ENCODE measurements at regions not wholly inside any gene's neighbourhood (a gene's known extent, or its start where the extent isn't known, plus 50 kb on each side); places are given as distances from the start of the nearest gene placed in this dataset.

GRCh38 chr10:44292390-44293002, 92.4 kb downstream of the CXCL12 start:
- Histone ChIP-seq H3K14ac (ENCODE audit: low read length) (no peak overlapping the region), H3K9me3 (replicated peaks in 1 of 2; ENCODE audit: control insufficient read depth in 2 of 2, insufficient read depth in 1 of 2, low read depth in 1 of 2, low read length in 2 of 2) (peaks cover 0 to 3% of the 10 kb centered on the region in 2 donors), H2AFZ (ENCODE audit: low read length) (peak overlapping the region; percentile 12), H2BK120ac (ENCODE audit: low read depth, low read length) (peak overlapping the region; percentile 56), H3K18ac (ENCODE audit: low read length) (peak overlapping the region; percentile 73), H4K91ac (ENCODE audit: low read depth, low read length, poor library complexity) (no peak overlapping the region), H2AK5ac (ENCODE audit: low read depth, low read length) (no peak overlapping the region), H3K4me3 (ENCODE audit: low read length in 2 of 2) (peak overlapping the region in 1 of 2 donors; percentile 61), H3K27ac (replicated peaks; ENCODE audit: low read length) (no peak overlapping the region), H2BK5ac (ENCODE audit: low read length) (no peak overlapping the region), H3K79me1 (ENCODE audit: low read depth, low read length) (no peaks in the 10 kb centered on the region), H3K9ac (ENCODE audit: low read depth, low read length, poor library complexity) (no peak overlapping the region), H3K36me3 (replicated peaks in 1 of 2; ENCODE audit: control insufficient read depth in 2 of 2, insufficient read depth in 2 of 2, low read length in 2 of 2) (peaks cover 0 to 1% of the 10 kb centered on the region in 2 donors), H2BK12ac (ENCODE audit: low read length) (peak overlapping the region; percentile 51), H3K4ac (ENCODE audit: low read length) (no peak overlapping the region), H2BK15ac (ENCODE audit: low read length) (no peak overlapping the region), H3K27me3 (ENCODE audit: control insufficient read depth in 3 of 3, insufficient read depth in 3 of 3, low read depth in 1 of 3, low read length in 3 of 3) (peaks cover 0 to 4% (median 0%) of the 10 kb centered on the region in 3 experiments), H3K4me2 (ENCODE audit: insufficient read depth, low read length, poor library complexity, severe bottlenecking) (peak overlapping the region; percentile 52), H3K23ac (ENCODE audit: low read depth, low read length, poor library complexity) (no peak overlapping the region), H3K4me1 (ENCODE audit: control insufficient read depth in 2 of 2, insufficient read depth in 1 of 2, low read depth in 1 of 2, low read length in 2 of 2) (peaks cover 0 to 13% of the 10 kb centered on the region in 2 donors), H4K8ac (ENCODE audit: low read depth, low read length) (no peak overlapping the region)
- no CpG with 5 or more reads among the region's 35 CpGs for WGBS, 2 donors (ENCODE audit: extremely low coverage in 2 of 2, insufficient read length in 2 of 2, insufficient replicate concordance in 1 of 2)
- DNase-seq (ENCODE audit: low spot score): no peak

- Histone ChIP-seq H3K9me3 (replicated peaks in 1 of 2; ENCODE audit: control insufficient read depth in 2 of 2, insufficient read depth in 1 of 2, low read depth in 1 of 2, low read length in 2 of 2) (peaks cover 0 to 3% of the 10 kb centered on the region in 2 donors), H3K4me2 (ENCODE audit: insufficient read depth, low read length, poor library complexity, severe bottlenecking) (no peak overlapping the region), H4K8ac (ENCODE audit: low read depth, low read length) (no peak overlapping the region), H3K14ac (ENCODE audit: low read length) (no peak overlapping the region), H3K4ac (ENCODE audit: low read length) (no peak overlapping the region), H3K79me1 (ENCODE audit: low read depth, low read length) (no peaks in the 10 kb centered on the region), H3K27me3 (ENCODE audit: control insufficient read depth in 3 of 3, insufficient read depth in 3 of 3, low read depth in 1 of 3, low read length in 3 of 3) (peaks cover 0 to 4% (median 0%) of the 10 kb centered on the region in 3 experiments), H2BK5ac (ENCODE audit: low read length) (no peak overlapping the region), H4K91ac (ENCODE audit: low read depth, low read length, poor library complexity) (no peak overlapping the region), H3K18ac (ENCODE audit: low read length) (no peak overlapping the region), H2BK15ac (ENCODE audit: low read length) (no peak overlapping the region), H3K4me1 (ENCODE audit: control insufficient read depth in 2 of 2, insufficient read depth in 1 of 2, low read depth in 1 of 2, low read length in 2 of 2) (peaks cover 0 to 14% of the 10 kb centered on the region in 2 donors), H3K27ac (replicated peaks; ENCODE audit: low read length) (no peak overlapping the region), H3K36me3 (replicated peaks in 1 of 2; ENCODE audit: control insufficient read depth in 2 of 2, insufficient read depth in 2 of 2, low read length in 2 of 2) (peaks cover 0 to 1% of the 10 kb centered on the region in 2 donors), H2AK5ac (ENCODE audit: low read depth, low read length) (no peak overlapping the region), H3K4me3 (ENCODE audit: low read length in 2 of 2) (no peak overlapping the region), H3K9ac (ENCODE audit: low read depth, low read length, poor library complexity) (no peak overlapping the region), H2BK12ac (ENCODE audit: low read length) (no peak overlapping the region), H3K23ac (ENCODE audit: low read depth, low read length, poor library complexity) (no peak overlapping the region), H2BK120ac (ENCODE audit: low read depth, low read length) (no peak overlapping the region), H2AFZ (ENCODE audit: low read length) (no peak overlapping the region)
- DNase-seq (ENCODE audit: low spot score): no peak
- WGBS, 2 donors (ENCODE audit: extremely low coverage in 2 of 2, insufficient read length in 2 of 2, insufficient replicate concordance in 1 of 2): no CpG with 5 or more reads among the region's 1 CpG
Observed at GRCh38 chr10:44291091-44291490, 93.8 kb downstream of the CXCL12 start.

- Histone ChIP-seq H2AFZ (ENCODE audit: low read length) (no peak overlapping the region), H4K8ac (ENCODE audit: low read depth, low read length) (no peak overlapping the region), H3K4me3 (ENCODE audit: low read length in 2 of 2) (no peak overlapping the region), H3K27ac (replicated peaks; ENCODE audit: low read length) (no peak overlapping the region), H3K9ac (ENCODE audit: low read depth, low read length, poor library complexity) (no peak overlapping the region), H3K9me3 (replicated peaks in 1 of 2; ENCODE audit: control insufficient read depth in 2 of 2, insufficient read depth in 1 of 2, low read depth in 1 of 2, low read length in 2 of 2) (no peaks in the 10 kb centered on the region), H3K27me3 (ENCODE audit: control insufficient read depth in 3 of 3, insufficient read depth in 3 of 3, low read depth in 1 of 3, low read length in 3 of 3) (peaks cover 0 to 4% (median 0%) of the 10 kb centered on the region in 3 experiments), H3K4me1 (ENCODE audit: control insufficient read depth in 2 of 2, insufficient read depth in 1 of 2, low read depth in 1 of 2, low read length in 2 of 2) (peaks cover 0 to 7% of the 10 kb centered on the region in 2 donors), H2BK5ac (ENCODE audit: low read length) (no peak overlapping the region), H3K36me3 (replicated peaks in 1 of 2; ENCODE audit: control insufficient read depth in 2 of 2, insufficient read depth in 2 of 2, low read length in 2 of 2) (no peaks in the 10 kb centered on the region), H2BK12ac (ENCODE audit: low read length) (no peak overlapping the region), H4K91ac (ENCODE audit: low read depth, low read length, poor library complexity) (no peak overlapping the region), H3K23ac (ENCODE audit: low read depth, low read length, poor library complexity) (no peak overlapping the region), H3K79me1 (ENCODE audit: low read depth, low read length) (no peaks in the 10 kb centered on the region), H2BK120ac (ENCODE audit: low read depth, low read length) (no peak overlapping the region), H3K18ac (ENCODE audit: low read length) (no peak overlapping the region), H2BK15ac (ENCODE audit: low read length) (no peak overlapping the region), H2AK5ac (ENCODE audit: low read depth, low read length) (no peak overlapping the region), H3K4me2 (ENCODE audit: insufficient read depth, low read length, poor library complexity, severe bottlenecking) (no peak overlapping the region), H3K4ac (ENCODE audit: low read length) (no peak overlapping the region), H3K14ac (ENCODE audit: low read length) (no peak overlapping the region)
- WGBS, 2 donors (ENCODE audit: extremely low coverage in 2 of 2, insufficient read length in 2 of 2, insufficient replicate concordance in 1 of 2): no CpG with 5 or more reads among the region's 5 CpGs
- no peak for DNase-seq (ENCODE audit: low spot score)
Observed at GRCh38 chr10:44289125-44289524, 95.8 kb downstream of the CXCL12 start.

DNA sequence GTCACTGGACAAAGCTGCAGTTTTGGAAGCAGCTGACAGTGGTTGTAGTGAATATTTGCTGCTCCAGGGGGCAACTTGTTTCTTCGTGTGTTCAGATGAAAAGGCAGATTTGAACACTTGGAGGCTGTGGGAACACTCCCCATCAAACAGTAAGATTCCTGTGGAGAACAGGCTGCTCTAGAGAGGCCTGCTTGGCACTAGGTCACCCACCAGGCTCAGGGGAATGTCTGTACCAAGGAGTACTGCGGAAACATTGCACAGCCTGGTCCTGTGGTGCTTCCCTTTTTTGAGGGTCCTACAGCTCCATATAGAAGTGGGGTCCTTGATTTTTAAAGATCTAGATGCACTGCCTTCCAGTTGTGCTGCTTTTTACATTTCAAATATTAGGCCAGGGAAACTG, 97.5 kb downstream of the CXCL12 start:
- H3K79me1 ChIP-seq (ENCODE audit: low read depth, low read length): no peaks in the 10 kb centered on the region
- no peaks in the 10 kb centered on the region for H3K27me3 ChIP-seq (ENCODE audit: control insufficient read depth in 3 of 3, insufficient read depth in 3 of 3, low read depth in 1 of 3, low read length in 3 of 3)
- H3K14ac ChIP-seq (ENCODE audit: low read length): no peak overlapping the region
- no peak overlapping the region for H2AFZ ChIP-seq (ENCODE audit: low read length)
- no peak overlapping the region for H2BK12ac ChIP-seq (ENCODE audit: low read length)
- H3K4me1 ChIP-seq (ENCODE audit: control insufficient read depth in 2 of 2, insufficient read depth in 1 of 2, low read depth in 1 of 2, low read length in 2 of 2): peaks cover 0 to 4% of the 10 kb centered on the region in 2 donors
- H3K36me3 ChIP-seq (replicated peaks in 1 of 2; ENCODE audit: control insufficient read depth in 2 of 2, insufficient read depth in 2 of 2, low read length in 2 of 2): no peaks in the 10 kb centered on the region
- no peak for DNase-seq (ENCODE audit: low spot score)
- H3K27ac ChIP-seq (replicated peaks; ENCODE audit: low read length): no peak overlapping the region
- no peak overlapping the region for H3K4me2 ChIP-seq (ENCODE audit: insufficient read depth, low read length, poor library complexity, severe bottlenecking)
- H4K8ac ChIP-seq (ENCODE audit: low read depth, low read length): no peak overlapping the region
- no peak overlapping the region for H3K9ac ChIP-seq (ENCODE audit: low read depth, low read length, poor library complexity)
- no peak overlapping the region for H4K91ac ChIP-seq (ENCODE audit: low read depth, low read length, poor library complexity)
- H2BK5ac ChIP-seq (ENCODE audit: low read length): no peak overlapping the region
- H3K4ac ChIP-seq (ENCODE audit: low read length): no peak overlapping the region
- H3K4me3 ChIP-seq (ENCODE audit: low read length in 2 of 2): no peak overlapping the region
- H2AK5ac ChIP-seq (ENCODE audit: low read depth, low read length): no peak overlapping the region
- H3K9me3 ChIP-seq (replicated peaks in 1 of 2; ENCODE audit: control insufficient read depth in 2 of 2, insufficient read depth in 1 of 2, low read depth in 1 of 2, low read length in 2 of 2): no peaks in the 10 kb centered on the region
- H3K18ac ChIP-seq (ENCODE audit: low read length): no peak overlapping the region
- WGBS, 2 donors (ENCODE audit: extremely low coverage in 2 of 2, insufficient read length in 2 of 2, insufficient replicate concordance in 1 of 2): no CpG with 5 or more reads among the region's 2 CpGs
- no peak overlapping the region for H2BK15ac ChIP-seq (ENCODE audit: low read length)
- no peak overlapping the region for H3K23ac ChIP-seq (ENCODE audit: low read depth, low read length, poor library complexity)
- no peak overlapping the region for H2BK120ac ChIP-seq (ENCODE audit: low read depth, low read length)
